GM19043 (cell line): ENCODE measurements at regions not wholly inside any gene's neighbourhood (a gene's known extent, or its start where the extent isn't known, plus 50 kb on each side); places are given as distances from the start of the nearest gene placed in this dataset.

Experiments
- ATAC-seq: cut with Tn5 transposase; IDR thresholded peaks from one replicate; pipeline ENCODE4 v1.9.1; 2021; ENCODE audit warnings: low read depth; ENCODE audit not compliant: unreplicated experiment

DNA sequence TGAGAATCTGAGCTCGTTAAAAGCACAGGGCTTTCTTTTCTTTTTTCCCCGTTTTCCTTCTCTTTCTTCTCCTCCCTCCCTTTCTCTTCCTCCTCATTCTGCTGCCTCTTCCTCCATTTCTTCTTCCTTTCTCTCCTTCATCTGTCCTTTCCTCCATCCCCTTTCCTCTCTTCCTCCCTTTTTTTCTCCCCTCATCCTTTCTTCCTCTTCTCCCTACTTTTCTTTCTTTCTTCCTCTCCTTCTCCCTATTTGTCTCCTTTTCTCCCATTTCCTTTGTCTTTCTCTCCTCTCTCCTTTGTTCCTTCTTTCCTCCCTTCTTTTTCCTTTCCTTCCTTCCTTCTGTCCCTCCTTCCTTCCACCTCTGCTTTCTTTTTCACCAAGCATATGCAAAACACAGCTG is 649.4 kb downstream of the IRX1 start:
- ATAC-seq = no peak

DNA sequence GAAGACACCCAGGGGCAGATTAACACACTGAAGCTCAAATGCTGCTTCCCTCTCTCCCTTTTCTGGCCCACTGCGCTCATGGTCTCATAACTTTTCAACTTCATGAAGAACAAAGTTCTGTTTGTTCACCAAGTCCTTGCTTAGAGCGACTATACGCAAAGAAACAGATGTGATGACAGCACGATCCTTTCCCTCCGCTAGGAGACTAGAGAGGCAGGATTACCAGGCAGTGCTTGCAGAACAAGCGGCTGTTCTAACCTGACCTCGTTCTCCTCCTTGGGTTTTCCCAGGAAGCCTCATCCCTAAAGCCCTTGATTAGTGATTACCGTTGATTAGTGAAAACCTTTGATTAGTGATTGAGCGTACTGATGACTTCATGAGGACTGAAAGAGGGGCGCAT is 649.9 kb downstream of the IRX1 start:
- ATAC-seq = no peak

DNA sequence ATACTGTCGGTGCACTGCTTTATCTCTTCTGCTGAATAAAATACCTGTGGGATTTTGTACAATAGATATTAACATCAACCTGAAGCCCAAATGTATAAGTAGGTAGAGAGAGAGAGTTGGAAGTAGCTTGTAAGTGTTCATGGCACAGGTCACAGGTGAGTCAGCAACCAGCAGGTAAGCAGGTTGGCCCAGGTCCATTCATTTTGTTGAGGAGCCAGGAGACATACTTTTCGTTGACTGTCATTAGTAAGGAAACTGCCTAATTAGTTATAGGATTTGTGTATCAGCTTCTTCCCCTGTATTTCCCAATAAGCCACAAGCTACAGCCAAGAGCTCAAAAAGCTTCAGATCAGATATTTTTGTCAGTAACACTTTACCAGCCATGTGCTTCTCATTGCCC is 650.8 kb downstream of the IRX1 start:
- ATAC-seq = no peak

DNA sequence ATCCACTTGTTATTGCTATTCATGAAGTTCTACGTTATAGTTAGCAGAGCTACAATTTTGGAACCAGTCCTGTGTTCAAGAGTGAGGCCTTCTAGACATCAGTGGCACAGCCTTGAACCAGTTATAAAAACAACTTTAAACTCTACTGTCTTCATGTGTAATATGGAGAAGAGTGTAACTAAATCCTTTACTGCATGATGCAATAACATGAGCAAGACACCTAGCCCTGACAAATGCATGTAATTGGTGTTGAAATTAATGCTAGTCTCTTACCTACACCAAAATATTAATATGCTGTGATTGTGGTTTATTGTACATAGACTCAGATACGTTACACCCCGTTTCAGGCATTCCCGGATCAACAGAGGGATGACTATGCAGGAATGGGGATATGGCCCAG is 654.6 kb downstream of the IRX1 start:
- no peak for ATAC-seq

DNA sequence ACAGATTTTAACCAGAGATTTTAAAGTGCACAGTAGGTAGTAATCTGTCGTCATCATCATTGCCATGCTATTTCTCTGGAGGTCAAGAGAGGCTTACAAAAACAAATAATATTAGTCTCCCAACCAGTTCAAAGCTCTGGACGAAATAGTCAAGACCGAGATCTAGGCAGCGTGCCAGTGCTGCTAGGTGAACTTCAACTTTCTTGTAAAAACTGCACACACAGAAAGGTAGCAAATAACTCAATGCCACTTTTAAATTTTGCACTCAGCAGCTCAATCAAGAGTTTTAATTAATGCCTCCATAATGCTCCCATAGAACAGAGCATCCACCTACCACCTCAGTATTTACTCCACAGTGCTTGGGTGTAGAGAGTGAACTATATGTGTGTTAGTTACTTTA is 656.8 kb downstream of the IRX1 start:
- no peak for ATAC-seq

DNA sequence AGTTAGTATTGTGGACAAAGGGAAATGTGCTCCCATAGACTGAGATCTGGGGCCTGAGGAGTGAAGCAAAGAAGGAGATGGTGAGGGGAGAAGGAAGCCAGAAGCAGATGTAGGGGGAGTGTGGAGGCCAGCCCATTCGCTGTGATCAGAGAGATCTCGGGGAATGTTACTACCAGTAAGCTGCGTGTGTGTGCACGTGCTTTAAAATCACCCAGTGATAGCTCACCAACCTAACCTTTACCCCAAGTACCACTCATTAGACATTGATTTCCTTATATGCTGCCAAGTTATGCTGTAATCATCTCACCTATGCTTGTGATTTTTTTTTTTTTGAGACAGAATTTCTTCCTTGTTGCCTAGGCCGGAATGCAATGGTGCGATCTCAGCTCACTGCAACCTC is 659.1 kb downstream of the IRX1 start:
- no peak for ATAC-seq

DNA sequence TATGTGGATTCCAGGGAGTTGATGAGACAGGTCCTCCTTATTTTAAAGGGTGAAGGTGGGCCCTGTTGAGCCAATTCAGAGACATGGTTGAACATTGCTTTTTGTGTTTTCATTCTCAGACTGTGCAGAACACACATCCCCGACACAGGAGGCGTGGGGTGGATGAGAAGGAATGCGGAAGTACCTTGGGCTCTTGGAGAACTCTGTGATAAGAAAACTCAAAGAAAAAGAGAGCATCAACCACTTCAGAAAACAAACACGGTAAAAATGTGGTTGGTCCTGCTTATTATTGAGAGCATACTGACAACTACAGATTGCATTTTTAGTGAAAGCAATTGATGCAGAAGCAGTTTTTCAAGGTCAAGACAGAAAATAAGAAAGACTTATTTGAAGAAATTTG is 659.8 kb downstream of the IRX1 start:
- no peak for ATAC-seq

DNA sequence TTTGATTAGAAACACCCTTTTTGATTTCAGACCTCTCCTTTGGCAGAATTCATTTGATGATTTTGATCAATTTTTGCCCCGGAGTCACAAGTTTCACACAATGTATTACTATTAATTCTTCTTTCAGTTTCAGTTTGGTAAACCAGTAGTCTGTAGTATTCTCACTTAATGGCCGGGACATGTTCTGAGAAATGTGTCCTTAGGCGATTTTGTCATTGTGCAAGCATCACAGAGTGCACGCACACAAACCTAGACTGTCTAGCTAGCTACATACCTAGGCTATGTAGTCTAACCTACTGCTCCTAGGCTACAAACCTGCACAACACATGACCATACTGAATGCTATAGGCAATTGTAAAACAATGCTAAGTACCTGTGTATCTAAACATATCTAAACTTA is 662.5 kb downstream of the IRX1 start:
- ATAC-seq = no peak

DNA sequence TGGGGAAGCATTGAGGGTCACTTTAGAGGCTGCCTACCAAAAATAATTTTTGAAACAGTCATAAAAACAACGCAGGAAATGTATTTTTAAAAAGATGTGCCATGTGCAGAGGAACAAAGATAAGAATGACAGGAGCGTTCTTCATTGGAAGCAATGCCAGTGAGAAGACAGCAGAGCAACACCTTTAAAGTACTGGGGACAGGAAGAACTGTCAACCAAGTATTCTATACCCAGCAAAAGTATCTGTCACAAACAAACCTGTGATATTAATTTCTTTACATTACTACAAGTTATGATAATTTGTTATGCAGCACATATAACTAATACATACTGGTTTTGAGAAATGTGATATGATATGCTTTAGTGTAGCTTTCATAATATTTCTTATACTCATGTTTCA is 675.6 kb downstream of the IRX1 start:
- no peak for ATAC-seq

DNA sequence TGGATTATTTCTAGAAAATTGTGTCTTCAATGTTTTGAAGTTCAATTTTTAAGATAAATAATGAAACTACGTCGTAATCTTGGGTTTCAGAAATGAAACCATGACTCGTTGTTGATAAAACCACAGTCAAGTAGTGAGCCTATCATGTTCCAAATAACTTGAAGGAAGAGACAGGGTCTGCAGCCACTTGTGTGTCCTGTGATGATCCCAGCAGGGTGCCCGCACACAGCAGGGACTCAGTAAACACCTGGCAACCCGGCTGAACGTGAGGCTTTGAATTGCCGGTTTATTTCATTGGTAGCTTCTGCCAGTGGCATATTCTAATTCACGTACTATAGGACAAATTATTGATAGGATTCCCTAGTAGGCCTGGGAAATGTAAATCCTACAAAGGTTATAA is 679.6 kb downstream of the IRX1 start:
- ATAC-seq = no peak

DNA sequence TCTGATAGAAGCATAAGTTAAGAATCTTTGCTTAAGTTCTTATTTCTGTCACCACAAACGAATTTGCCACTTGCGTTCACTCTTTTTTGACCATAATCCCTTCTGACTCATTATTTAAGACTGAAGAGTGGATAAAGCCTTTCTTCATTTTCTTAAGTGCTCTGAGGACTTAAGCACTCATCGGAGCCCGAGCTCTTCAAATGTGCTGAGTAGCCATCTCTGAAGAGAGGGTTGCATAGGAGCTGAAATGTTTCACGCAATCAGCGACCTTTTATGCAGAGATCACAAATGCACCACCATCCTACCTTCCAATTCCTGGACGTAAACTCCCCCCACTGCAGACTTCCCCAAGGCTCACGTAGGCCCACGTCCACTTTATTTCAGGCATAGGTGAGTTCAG is 699.2 kb downstream of the IRX1 start:
- no peak for ATAC-seq

DNA sequence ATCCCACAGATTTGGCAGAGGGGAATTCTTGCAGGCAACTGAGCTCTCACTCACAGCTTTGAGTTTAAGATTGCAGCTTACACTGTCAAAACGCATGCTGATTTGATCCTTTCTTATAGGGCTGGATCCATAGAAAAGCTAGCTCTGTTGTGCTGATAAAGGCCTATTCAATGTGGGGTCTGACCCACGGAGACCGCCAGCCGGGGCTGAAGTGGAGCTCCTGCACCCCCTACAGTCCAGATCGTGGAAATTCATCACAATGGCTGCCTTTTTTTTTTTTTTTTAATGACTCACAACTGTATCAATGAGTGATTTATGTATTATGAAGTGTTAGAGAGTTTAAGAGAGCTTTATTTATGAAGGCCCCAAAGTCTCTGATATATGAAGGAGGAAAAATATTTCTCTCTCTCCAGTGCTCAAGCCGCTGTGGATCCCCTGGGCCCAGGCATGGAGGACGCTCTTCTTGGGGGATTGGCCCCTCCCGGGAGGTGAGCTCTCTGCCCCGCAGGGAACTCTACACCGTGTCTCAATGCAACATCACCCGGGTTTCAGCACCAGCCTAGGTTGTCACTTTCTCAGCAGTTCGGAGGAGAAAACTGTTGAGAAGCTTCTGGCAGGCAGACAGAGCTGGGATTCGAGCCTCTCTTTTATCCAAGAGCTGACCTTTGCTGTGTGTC is 700.2 kb downstream of the IRX1 start:
- no peak for ATAC-seq

DNA sequence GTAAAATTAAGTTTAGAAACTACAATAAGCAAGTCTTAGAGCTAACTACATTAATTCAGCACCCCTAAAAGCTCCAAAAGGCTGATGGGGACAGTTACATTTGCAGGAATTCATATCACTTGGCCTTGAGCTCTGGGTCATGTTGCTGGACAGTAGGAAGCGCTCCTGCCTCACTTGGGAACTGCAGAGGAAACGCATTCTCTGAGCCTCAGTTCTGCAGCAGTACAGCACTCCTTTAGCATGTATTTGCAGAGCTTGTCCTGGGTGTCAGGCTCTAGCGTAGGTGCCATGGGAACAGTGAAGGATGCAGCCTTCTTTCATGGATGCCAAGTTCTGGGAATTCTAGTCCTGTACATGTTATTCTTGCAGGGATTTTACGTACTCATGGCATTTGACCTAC is 710.4 kb downstream of the IRX1 start:
- no peak for ATAC-seq

DNA sequence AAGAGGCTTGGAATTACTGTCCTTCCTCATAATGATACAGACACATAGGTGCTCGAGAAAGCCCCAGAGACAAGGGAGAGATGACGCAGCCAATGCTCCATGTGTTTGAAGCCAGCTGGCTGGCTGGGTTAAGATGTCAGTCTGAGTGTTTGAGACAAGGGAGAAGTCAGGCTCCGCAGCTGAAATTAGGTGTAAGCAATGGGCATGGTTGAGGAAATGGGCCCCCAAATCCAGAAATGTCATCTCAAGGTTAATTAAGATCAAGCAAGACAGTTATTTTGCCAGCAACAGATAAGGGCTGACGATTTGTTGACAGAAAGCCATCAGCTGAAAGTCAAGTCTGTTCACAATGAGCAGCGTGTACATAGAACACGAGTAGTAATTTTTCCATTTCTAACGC is 713.4 kb downstream of the IRX1 start:
- no peak for ATAC-seq

DNA sequence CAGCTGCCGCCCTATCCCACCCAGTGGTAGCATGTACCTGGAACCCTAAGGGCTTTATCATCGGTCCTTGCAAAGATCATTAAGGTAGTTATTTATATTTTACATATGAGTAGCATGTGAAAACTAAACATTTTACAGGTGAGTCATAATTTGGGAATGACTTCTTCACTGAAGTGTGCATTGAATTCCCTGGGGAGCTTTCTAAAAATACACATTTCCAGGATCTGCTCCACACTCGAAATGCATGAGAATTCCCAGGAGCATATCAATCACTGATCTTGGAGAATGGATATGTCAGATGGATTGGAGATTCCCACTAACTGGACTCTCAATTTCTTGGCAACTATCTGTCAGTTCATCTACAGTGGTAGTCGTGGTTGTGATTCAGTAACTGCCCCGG is 717.5 kb downstream of the IRX1 start:
- ATAC-seq = no peak

DNA sequence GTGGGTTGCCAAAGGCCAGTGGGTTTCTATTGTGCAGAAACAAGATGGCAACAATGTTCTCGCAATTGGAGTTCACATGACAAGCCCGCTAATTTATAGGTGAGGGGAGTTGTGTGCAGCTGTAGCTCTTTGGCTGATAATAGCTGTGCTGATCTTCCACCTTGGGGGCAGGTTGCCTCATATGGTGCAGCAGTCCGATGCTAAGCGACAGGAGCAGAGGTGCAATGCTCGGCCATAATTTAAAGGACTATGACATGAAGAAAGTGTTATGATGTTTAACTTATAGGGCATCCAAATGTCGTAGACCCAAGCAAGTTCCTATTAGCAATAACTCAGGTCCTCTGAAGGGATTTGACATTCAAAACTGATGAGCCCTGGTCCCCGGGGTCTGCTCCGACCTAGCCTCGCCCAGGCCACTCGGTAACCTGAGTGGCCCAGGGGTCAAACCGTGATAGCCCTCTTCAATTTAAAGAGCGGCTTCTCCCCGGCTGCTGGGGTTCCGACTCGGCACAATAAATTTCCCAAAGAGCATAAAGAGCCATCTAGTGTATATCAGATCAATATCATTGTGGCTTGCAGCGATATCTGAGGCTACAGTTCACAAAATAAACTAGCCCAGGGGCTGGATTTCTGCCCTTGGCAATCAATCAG is 724.0 kb downstream of the IRX1 start:
- no peak for ATAC-seq

DNA sequence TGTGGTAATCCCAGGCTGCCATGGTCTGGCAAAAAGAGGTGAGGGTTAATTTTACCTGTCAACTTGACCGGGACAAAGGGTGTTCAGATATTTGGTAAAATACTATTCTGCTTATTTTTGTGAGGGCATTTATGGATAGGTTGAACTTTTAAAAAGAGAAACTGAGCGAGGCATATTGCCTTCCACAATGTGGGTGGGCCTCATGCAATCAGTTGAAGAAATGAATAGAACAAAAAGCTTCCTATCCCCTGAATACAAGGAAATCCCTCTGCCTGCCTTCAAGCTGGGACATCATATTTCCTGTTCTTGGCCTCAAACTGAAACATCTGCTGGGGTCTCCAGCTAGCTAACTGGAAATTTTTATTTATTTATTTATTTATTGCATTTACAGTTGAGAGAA is 734.7 kb downstream of the IRX1 start:
- ATAC-seq = no peak

DNA sequence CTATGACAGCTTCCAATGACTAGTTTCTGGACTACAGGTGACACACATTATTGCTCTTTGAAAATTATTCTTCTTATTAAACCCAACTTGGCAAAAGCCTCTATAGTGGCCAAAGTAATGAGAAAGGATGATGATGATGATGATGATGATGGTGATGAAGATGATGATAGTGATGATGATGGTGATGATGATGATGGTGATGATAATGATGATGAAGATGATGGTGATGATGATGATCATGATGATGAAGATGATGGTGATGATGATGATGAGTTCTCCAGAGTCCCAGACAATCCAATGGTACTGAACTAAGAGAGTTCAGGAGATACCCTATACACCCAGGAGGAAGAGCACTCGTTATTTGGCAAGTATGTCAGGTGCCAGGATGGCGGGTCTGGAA is 739.4 kb downstream of the IRX1 start:
- ATAC-seq = no peak

DNA sequence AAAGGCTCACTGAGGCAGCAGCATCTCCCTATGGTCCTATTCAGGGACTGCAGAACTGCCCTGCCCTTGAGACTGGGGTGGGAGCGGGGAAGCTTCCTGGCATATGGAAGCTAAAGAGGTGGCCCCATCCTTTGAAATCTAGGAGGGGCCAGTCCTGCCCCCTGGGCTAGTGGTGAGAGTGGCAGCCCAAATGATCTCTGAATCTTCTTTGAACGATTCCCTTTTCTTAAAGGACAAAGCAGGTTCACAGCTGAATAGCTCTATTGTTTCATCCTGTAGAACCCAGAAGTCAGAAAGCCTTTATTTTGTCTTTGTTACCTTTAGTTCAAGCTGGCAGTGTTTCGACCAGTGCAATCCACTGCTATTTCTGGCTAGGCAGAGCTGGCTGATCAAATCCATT is 741.9 kb downstream of the IRX1 start:
- no peak for ATAC-seq

DNA sequence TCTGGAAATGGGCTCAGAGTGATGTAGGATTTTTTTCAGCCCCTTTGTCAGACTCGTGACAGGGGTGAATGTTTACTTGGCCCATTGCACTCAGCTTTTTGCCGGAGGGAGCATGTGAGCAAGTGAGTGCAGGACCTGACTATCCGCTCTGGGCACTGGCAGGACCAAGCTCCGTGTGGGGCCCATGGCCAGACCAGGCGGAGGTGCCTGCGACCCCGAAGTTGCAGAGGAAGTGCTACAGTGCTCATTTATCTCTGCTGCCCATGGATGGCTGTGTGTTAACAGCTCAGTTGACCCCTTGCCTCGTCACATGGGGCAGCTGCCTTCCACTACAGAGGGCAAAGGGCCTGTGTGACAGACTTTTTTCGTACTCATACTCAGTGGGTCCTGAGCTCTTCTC is 744.3 kb downstream of the IRX1 start:
- ATAC-seq = no peak

DNA sequence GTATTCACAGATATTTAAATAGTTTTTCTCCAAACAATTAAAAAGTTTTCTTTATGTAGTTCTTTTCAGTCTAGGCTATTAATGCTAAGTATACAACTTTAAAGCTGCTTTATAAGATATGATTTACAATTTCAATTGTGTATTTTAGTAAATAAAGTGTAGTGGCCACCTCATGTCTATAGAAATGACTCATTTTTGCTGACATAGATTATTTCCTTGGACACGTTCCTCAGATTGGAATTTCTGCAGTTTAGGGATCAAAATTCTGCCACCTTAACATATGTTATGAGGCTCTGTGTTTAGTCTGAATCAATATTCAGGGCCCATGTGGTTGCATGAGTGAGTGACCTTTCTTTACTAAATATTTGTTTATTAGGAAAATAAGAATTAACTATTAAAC is 750.2 kb downstream of the IRX1 start:
- ATAC-seq = no peak

DNA sequence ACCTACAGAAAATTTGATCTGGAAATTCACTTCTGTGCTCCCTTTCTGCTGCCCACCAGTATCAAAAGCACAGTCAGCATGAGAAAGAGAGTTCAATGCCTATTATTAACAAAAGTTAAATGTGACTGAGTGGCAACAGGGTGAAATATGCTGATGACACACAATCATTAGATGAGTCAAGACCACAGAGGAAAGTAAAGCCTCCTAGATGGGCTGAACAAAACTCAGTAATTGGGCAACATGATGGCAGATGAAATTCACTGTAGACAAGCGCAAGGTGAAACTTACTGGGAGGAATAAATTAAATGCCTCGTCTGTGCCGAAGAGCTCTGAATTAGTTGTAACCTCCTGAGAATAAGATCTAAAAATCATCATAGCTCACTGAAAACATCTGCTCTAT is 752.8 kb downstream of the IRX1 start:
- ATAC-seq = no peak

DNA sequence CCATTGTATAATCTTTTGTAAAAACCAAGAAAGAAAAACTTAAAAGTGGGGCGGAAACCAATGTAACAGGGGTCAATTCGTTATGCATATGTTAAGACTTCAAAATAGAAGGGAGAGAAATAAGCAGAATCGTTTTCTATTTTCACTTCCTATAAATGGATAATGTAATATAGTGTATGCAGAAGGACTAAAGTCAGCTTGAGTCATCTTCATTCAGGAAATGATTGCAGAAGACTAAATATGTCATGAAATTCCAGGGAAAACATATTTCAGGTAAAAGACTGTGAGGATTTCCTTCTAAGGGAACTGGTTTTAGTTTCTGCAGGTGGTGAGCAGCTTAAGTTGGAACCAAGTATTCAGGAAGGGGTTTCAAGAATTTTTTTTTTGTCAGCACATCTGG is 753.3 kb downstream of the IRX1 start:
- no peak for ATAC-seq
